Caco-2 (cell line): ENCODE measurements at regions not wholly inside any gene's neighbourhood (a gene's known extent, or its start where the extent isn't known, plus 50 kb on each side); places are given as distances from the start of the nearest gene placed in this dataset.

Experiments
- BruUV-seq: library from RNA; stranded (reverse); fragments of 400-500 nt; replicated peaks from 2 replicates; lab custom pipeline; 2021; lab: Mats Ljungman, UMichigan
- CTCF ChIA-PET: fragments of 300-600 bp; sonication (Branson Sonifier 250); formaldehyde crosslinking; loops from one replicate; lab custom pipeline; 2022; ENCODE audit warnings: antibody characterized with exemption; lab: Charles Lee
- POLR2A ChIA-PET: fragments of 300-600 bp; sonication (Branson Sonifier 250); formaldehyde crosslinking; loops from one replicate; lab custom pipeline; 2022; ENCODE audit warnings: antibody characterized with exemption; lab: Charles Lee
- DNase-seq, 2 experiments: peaks; one replicate each; pipeline versions ENCODE4 v3.0.0 to v3.0.0-alpha.2; 2020 to 2022
- H3K27me3 ChIP-seq: replicated peaks from 2 replicates; pipeline ENCODE4 v1.6.0; 2011; ENCODE audit warnings: low read length; ENCODE audit not compliant: control insufficient read depth, insufficient read depth
- H3K36me3 ChIP-seq: 2 replicates; pipeline ENCODE4 v1.5.1; 2011; ENCODE audit warnings: low read length; ENCODE audit not compliant: control insufficient read depth, insufficient read depth
- H3K4me1 ChIP-seq: fragments of 250-450 bp; sonication (Bioruptor Pico); 2 replicates; pipeline ENCODE4 v1.5.1; 2020; ENCODE audit warnings: mild to moderate bottlenecking
- H3K4me3 ChIP-seq: 2 replicates; pipeline ENCODE4 v1.5.1; 2011; ENCODE audit warnings: low read depth, mild to moderate bottlenecking, control low read depth, low read length
- H3K9me3 ChIP-seq: fragments of 250-450 bp; sonication (Bioruptor Pico); 2 replicates; pipeline ENCODE4 v1.5.1; 2020; ENCODE audit warnings: mild to moderate bottlenecking, moderate library complexity
- H3K27ac Mint-ChIP-seq: one replicate; pipeline ENCODE4 v1.8.0; 2022; ENCODE audit warnings: mixed read lengths; ENCODE audit not compliant: unreplicated experiment
- H3K27me3 Mint-ChIP-seq: one replicate; pipeline ENCODE4 v1.8.0; 2022; ENCODE audit warnings: mixed read lengths; ENCODE audit not compliant: insufficient read depth, unreplicated experiment
- H3K36me3 Mint-ChIP-seq: one replicate; pipeline ENCODE4 v1.8.0; 2022; ENCODE audit warnings: mild to moderate bottlenecking, mixed read lengths; ENCODE audit not compliant: insufficient read depth, unreplicated experiment
- H3K4me1 Mint-ChIP-seq: one replicate; pipeline ENCODE4 v1.8.0; 2022; ENCODE audit warnings: low read depth, mixed read lengths; ENCODE audit not compliant: unreplicated experiment
- H3K4me3 Mint-ChIP-seq: one replicate; pipeline ENCODE4 v1.8.0; 2022; ENCODE audit warnings: mild to moderate bottlenecking, moderate library complexity, mixed read lengths; ENCODE audit not compliant: unreplicated experiment
- H3K9me3 Mint-ChIP-seq: one replicate; pipeline ENCODE4 v1.8.0; 2022; ENCODE audit warnings: mixed read lengths; ENCODE audit not compliant: unreplicated experiment
- CTCF ChIP-seq, 2 experiments: fragments of 200-600 bp in 1 of 2; IDR thresholded peaks; 1 replicate in 1 of 2; 2 replicates in 1 of 2; pipeline versions ENCODE4 v1.5.1 to v1.8.0; 2011 to 2022; ENCODE audit warnings: antibody characterized with exemption in 1 of 2, control low read depth in 1 of 2, inconsistent platforms in 1 of 2, low read depth in 1 of 2, low read length in 1 of 2, mild to moderate bottlenecking in 1 of 2, moderate library complexity in 1 of 2; ENCODE audit not compliant: insufficient read depth in 1 of 2, severe bottlenecking in 1 of 2, unreplicated experiment in 1 of 2
- intact Hi-C: fragments of 100-400 bp; cut with micrococcal nuclease; formaldehyde crosslinking; loops from one replicate; pipeline ENCODE4 v1.10.0; 2022; ENCODE audit not compliant: unreplicated experiment

GRCh38 chr6:40054186-40054585, 119.9 kb upstream of the MOCS1 start:
- BruUV-seq = no TSS peak
- no peak overlapping the region for H3K27ac Mint-ChIP-seq
- no peak for DNase-seq
- intact Hi-C loops = no loop called here
- no peaks in the 10 kb centered on the region for H3K4me1 Mint-ChIP-seq
- TF ChIP-seq CTCF (IDR thresholded peaks at IDR 0.05; ENCODE audit: insufficient read depth in 1 of 2, low read depth in 1 of 2, low read length in 1 of 2, severe bottlenecking in 1 of 2, unreplicated experiment in 1 of 2) = no peak
- no peaks in the 10 kb centered on the region for H3K27me3 Mint-ChIP-seq
- Histone ChIP-seq H3K9me3 (no peaks in the 10 kb centered on the region), H3K4me1 (no peaks in the 10 kb centered on the region), H3K36me3 (no peaks in the 10 kb centered on the region), H3K27me3 (no peaks in the 10 kb centered on the region), H3K4me3 (no peak overlapping the region)
- no peaks in the 10 kb centered on the region for H3K36me3 Mint-ChIP-seq
- POLR2A ChIA-PET = no interaction called here
- no peak overlapping the region for H3K4me3 Mint-ChIP-seq
- CTCF ChIA-PET = no interaction called here
- no peaks in the 10 kb centered on the region for H3K9me3 Mint-ChIP-seq

- TF ChIP-seq CTCF (IDR thresholded peaks at IDR 0.05; ENCODE audit: insufficient read depth in 1 of 2, low read depth in 1 of 2, low read length in 1 of 2, severe bottlenecking in 1 of 2, unreplicated experiment in 1 of 2) = no peak
- no peak for DNase-seq
- H3K4me3 Mint-ChIP-seq = no peak overlapping the region
- no peak overlapping the region for H3K4me3 ChIP-seq
- intact Hi-C loops = no loop called here
- no peaks in the 10 kb centered on the region for H3K9me3 Mint-ChIP-seq
- H3K36me3 ChIP-seq = no peaks in the 10 kb centered on the region
- no peaks in the 10 kb centered on the region for H3K9me3 ChIP-seq
- ChIA-PET POLR2A (no interaction called here), CTCF (no interaction called here)
- no TSS peak for BruUV-seq
- no peaks in the 10 kb centered on the region for H3K27me3 ChIP-seq
- no peaks in the 10 kb centered on the region for H3K36me3 Mint-ChIP-seq
- H3K4me1 ChIP-seq = no peaks in the 10 kb centered on the region
- no peaks in the 10 kb centered on the region for H3K4me1 Mint-ChIP-seq
- H3K27ac Mint-ChIP-seq = no peak overlapping the region
- peaks cover 4% of the 10 kb centered on the region for H3K27me3 Mint-ChIP-seq
These were observed 114.9 kb upstream of the MOCS1 start for GRCh38 chr6:40049128-40049527.

- Mint-ChIP-seq H3K4me3 (no peak overlapping the region), H3K4me1 (no peaks in the 10 kb centered on the region), H3K27me3 (peaks cover 8% of the 10 kb centered on the region), H3K9me3 (peaks cover 16% of the 10 kb centered on the region), H3K27ac (no peak overlapping the region), H3K36me3 (no peaks in the 10 kb centered on the region)
- no peaks in the 10 kb centered on the region for H3K4me1 ChIP-seq
- TF ChIP-seq CTCF (IDR thresholded peaks at IDR 0.05; ENCODE audit: insufficient read depth in 1 of 2, low read depth in 1 of 2, low read length in 1 of 2, severe bottlenecking in 1 of 2, unreplicated experiment in 1 of 2) = no peak
- no peak for DNase-seq
- no peaks in the 10 kb centered on the region for H3K9me3 ChIP-seq
- intact Hi-C loops = no loop called here
- BruUV-seq = no TSS peak
- CTCF ChIA-PET = no interaction called here
- POLR2A ChIA-PET = no interaction called here
- H3K4me3 ChIP-seq = no peak overlapping the region
- H3K27me3 ChIP-seq = no peaks in the 10 kb centered on the region
- H3K36me3 ChIP-seq = no peaks in the 10 kb centered on the region
These were observed 109.9 kb upstream of the MOCS1 start for GRCh38 chr6:40044196-40044595.
